Gastrocnemius medialis (tissue), 4 donors: ENCODE measurements at regions not wholly inside any gene's neighbourhood (a gene's known extent, or its start where the extent isn't known, plus 50 kb on each side); places are given as distances from the start of the nearest gene placed in this dataset.

Experiments
- ATAC-seq, 2 donors: fragments of 150-250 bp; one replicate each; pipeline ENCODE4 v1.9.1; 2016
- DNase-seq, 2 donors: peaks; one replicate each; pipeline ENCODE4 v3.0.0-alpha.2; 2019
- H3K27ac ChIP-seq, 4 donors: fragments of 200-600 bp; sonication (generic); 1 replicate in 1 of 4; 2 replicates in 3 of 4; pipeline ENCODE4 v1.5.1; 2016 to 2018; ENCODE audit warnings: mild to moderate bottlenecking in 2 of 4, moderate library complexity in 1 of 4
- H3K27me3 ChIP-seq, 3 donors: fragments of 200-600 bp; sonication (generic) in 2 of 3; 1 replicate in 1 of 3; 2 replicates in 2 of 3; pipeline versions ENCODE4 v1.5.1 to v1.6.0; 2016 to 2019; ENCODE audit warnings: mild to moderate bottlenecking in 1 of 3, moderate library complexity in 1 of 3
- H3K36me3 ChIP-seq, 2 donors: fragments of 200-600 bp; sonication (generic) in 1 of 2; one replicate each; pipeline ENCODE4 v1.5.1; 2017 to 2018
- H3K4me1 ChIP-seq, 2 donors: fragments of 200-600 bp; sonication (generic) in 1 of 2; one replicate each; pipeline ENCODE4 v1.5.1; 2016 to 2017; ENCODE audit warnings: mild to moderate bottlenecking in 2 of 2
- H3K4me3 ChIP-seq, 4 donors: fragments of 200-600 bp; sonication (generic) in 3 of 4; 1 replicate in 1 of 4; 2 replicates in 3 of 4; pipeline ENCODE4 v1.5.1; 2016 to 2019; ENCODE audit warnings: mild to moderate bottlenecking in 2 of 4
- H3K9me3 ChIP-seq, 3 donors: fragments of 200-600 bp; sonication (generic) in 2 of 3; 1 replicate in 1 of 3; 2 replicates in 2 of 3; pipeline ENCODE4 v1.5.1; 2016 to 2019
- POLR2A ChIP-seq, 2 donors: fragments of 450-650 bp; IDR thresholded peaks; one replicate each; pipeline ENCODE4 v1.6.1; 2017; ENCODE audit warnings: antibody characterized with exemption in 2 of 2, mild to moderate bottlenecking in 2 of 2, moderate library complexity in 2 of 2
- in situ Hi-C, 4 donors: fragments of 200-750 bp; cut with MboI; loops; one replicate each; pipeline versions ENCODE4 v1.15.0 to v1.8.0; 2017; ENCODE audit warnings: low sequenced_read_pairs in 4 of 4
- intact Hi-C: fragments of 100-400 bp; cut with DNase I; formaldehyde crosslinking; loops from one replicate; pipeline ENCODE4 v1.15.1; 2023; ENCODE audit warnings: low total_unique reads
- TF ChIP-seq, protein P1 (sequence below), 5 experiments: fragments of 450-650 bp in 3 of 5; fragments of 200-600 bp in 2 of 5; sonication (generic) in 2 of 5; IDR thresholded peaks in 4 of 5; conservative IDR thresholded peaks in 1 of 5; 1 replicate in 4 of 5; 2 replicates in 1 of 5; pipeline ENCODE4 v1.5.1; 2016 to 2019; ENCODE audit warnings: antibody characterized with exemption in 5 of 5, mild to moderate bottlenecking in 3 of 5, moderate library complexity in 3 of 5

DNA sequence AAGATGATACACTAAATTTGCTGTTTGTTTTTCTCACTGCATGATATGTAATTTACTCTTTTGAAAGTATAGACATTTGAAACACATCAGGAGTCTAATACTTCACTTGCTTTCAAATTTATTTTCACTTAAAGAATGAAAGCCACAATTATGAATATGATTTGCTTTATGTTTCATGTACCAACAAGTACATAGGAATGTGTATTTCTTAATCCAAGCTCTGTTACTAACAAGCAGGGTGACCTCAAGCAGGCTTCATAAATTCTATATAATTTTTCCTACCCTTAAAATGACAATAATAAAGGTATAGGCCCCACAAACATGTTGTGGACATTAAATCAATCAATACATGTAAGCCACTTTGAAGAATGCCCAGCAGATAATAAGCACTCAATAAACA is 170.2 kb upstream of the P2RY1 start:
- no peak for TF ChIP-seq POLR2A (IDR thresholded peaks at IDR 0.05)
- TF ChIP-seq, protein P1, sequence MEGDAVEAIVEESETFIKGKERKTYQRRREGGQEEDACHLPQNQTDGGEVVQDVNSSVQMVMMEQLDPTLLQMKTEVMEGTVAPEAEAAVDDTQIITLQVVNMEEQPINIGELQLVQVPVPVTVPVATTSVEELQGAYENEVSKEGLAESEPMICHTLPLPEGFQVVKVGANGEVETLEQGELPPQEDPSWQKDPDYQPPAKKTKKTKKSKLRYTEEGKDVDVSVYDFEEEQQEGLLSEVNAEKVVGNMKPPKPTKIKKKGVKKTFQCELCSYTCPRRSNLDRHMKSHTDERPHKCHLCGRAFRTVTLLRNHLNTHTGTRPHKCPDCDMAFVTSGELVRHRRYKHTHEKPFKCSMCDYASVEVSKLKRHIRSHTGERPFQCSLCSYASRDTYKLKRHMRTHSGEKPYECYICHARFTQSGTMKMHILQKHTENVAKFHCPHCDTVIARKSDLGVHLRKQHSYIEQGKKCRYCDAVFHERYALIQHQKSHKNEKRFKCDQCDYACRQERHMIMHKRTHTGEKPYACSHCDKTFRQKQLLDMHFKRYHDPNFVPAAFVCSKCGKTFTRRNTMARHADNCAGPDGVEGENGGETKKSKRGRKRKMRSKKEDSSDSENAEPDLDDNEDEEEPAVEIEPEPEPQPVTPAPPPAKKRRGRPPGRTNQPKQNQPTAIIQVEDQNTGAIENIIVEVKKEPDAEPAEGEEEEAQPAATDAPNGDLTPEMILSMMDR (IDR thresholded peaks at IDR 0.05 in 4 of 5, conservative IDR thresholded peaks at IDR 0.05 in 1 of 5), result no peak
- in situ Hi-C loops, result no loop called here
- no peak overlapping the region for H3K27ac ChIP-seq
- H3K4me3 ChIP-seq, result no peak overlapping the region
- H3K9me3 ChIP-seq, result no peaks in the 10 kb centered on the region
- ATAC-seq, result no peak
- no peak for DNase-seq
- H3K27me3 ChIP-seq, result no peaks in the 10 kb centered on the region
- intact Hi-C loops, result no loop called here
- no peaks in the 10 kb centered on the region for H3K36me3 ChIP-seq
- no peaks in the 10 kb centered on the region for H3K4me1 ChIP-seq

DNA sequence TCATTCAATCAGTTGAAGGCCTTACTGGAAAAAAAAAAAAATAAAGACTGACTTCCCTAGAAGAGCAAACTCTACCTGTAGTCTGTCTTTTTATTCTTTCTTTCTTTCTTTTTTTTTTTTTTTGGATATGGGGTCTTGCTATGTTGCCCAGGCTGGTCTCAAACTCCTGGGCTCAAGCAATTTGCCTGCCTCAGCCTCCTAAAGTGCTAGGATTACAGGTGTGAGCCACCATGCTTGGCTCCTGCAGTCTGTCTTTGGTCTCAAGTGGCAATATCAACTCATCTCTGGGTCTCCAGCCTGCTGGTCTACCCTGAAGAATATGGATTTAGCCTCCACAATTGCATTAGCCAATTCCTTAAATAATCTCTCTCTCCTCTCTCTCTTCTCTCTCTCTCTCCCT is 167.7 kb upstream of the P2RY1 start:
- intact Hi-C loops, result no loop called here
- TF ChIP-seq POLR2A (IDR thresholded peaks at IDR 0.05), result no peak
- TF ChIP-seq, protein P1 (IDR thresholded peaks at IDR 0.05 in 4 of 5, conservative IDR thresholded peaks at IDR 0.05 in 1 of 5), result no peak

DNA sequence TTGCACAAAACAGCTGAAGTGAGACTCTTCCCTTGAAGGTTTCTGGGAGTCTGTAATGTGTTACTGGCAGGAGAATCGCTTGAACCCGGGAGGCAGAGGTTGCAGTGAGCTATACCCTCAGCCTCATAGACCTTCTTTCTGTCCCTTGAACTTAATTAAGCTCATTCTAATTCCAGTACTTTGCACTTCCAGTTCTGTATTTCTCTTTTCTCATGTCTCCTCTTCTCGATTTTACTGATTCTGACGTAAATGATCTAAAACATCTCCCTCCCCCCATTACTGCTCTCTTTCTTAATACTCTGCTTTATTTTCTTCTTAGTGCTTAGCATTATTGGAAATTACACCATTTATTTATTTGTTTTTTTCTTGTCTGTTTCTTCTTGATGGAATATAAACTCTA is 165.4 kb upstream of the P2RY1 start:
- no peaks in the 10 kb centered on the region for H3K27me3 ChIP-seq
- no peaks in the 10 kb centered on the region for H3K4me1 ChIP-seq
- no peak overlapping the region for H3K4me3 ChIP-seq
- H3K9me3 ChIP-seq, result no peaks in the 10 kb centered on the region
- no peak for TF ChIP-seq POLR2A (IDR thresholded peaks at IDR 0.05)
- TF ChIP-seq, protein P1 (IDR thresholded peaks at IDR 0.05 in 4 of 5, conservative IDR thresholded peaks at IDR 0.05 in 1 of 5), result no peak
- DNase-seq, result no peak
- no peak overlapping the region for H3K27ac ChIP-seq
- no peaks in the 10 kb centered on the region for H3K36me3 ChIP-seq
- intact Hi-C loops (no loop called here), in situ Hi-C loops (no loop called here)
- ATAC-seq, result no peak

More for the DNA sequence above, 167.7 kb upstream of the P2RY1 start:
- Histone ChIP-seq H3K9me3 (no peaks in the 10 kb centered on the region), H3K36me3 (no peaks in the 10 kb centered on the region), H3K4me1 (no peaks in the 10 kb centered on the region), H3K4me3 (no peak overlapping the region), H3K27ac (no peak overlapping the region), H3K27me3 (no peaks in the 10 kb centered on the region)
- in situ Hi-C loops, result no loop called here
- ATAC-seq, result no peak
- DNase-seq, result no peak

DNA sequence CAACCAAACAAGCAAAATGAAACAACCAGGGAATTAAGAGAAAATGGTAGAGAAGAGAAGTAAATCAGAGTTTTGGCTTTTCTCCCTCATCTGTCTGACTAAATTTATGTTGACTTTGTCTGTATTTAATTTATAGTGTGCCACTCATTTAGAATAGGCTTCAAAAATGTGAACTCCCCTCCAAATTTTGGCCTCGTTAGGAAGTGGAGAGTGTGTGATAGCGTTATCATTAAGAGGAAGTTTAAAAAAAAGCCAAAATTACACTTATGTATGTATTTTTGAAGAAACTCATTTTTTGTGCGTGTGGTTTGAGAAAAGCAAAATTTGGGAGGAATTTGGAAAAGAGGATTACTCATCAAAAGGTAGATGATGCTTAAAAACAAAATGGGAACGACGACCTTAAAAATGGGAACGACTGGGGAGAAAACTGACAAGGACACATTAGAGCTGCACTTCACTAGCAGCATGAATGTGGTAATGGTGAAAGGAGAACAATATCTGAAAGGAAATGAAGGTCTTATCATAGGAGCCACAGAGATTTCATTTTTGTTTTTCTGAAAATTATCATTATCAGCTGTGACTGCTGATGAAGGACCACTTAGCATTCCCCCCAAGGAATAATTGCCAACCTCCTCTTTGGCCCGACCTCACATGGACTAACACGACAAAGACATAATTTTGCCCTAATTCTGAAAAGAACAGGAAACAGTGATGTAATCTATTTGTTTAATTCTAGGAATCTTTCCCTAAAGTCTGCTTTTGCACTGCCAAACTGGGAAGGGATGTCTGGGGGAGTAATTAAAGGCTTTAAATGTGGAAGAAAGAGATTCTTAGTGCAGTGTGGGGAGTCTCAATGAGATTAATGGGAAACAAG is 163.2 kb upstream of the P2RY1 start:
- ATAC-seq (no peak), DNase-seq (no peak)
- H3K27ac ChIP-seq, result no peak overlapping the region
- in situ Hi-C loops (no loop called here), intact Hi-C loops (no loop called here)
- H3K4me3 ChIP-seq, result no peak overlapping the region
- TF ChIP-seq, protein P1 (IDR thresholded peaks at IDR 0.05 in 4 of 5, conservative IDR thresholded peaks at IDR 0.05 in 1 of 5), result no peak
- TF ChIP-seq POLR2A (IDR thresholded peaks at IDR 0.05), result no peak
- no peaks in the 10 kb centered on the region for H3K4me1 ChIP-seq
- no peaks in the 10 kb centered on the region for H3K36me3 ChIP-seq
- H3K27me3 ChIP-seq, result no peaks in the 10 kb centered on the region
- H3K9me3 ChIP-seq, result no peaks in the 10 kb centered on the region

DNA sequence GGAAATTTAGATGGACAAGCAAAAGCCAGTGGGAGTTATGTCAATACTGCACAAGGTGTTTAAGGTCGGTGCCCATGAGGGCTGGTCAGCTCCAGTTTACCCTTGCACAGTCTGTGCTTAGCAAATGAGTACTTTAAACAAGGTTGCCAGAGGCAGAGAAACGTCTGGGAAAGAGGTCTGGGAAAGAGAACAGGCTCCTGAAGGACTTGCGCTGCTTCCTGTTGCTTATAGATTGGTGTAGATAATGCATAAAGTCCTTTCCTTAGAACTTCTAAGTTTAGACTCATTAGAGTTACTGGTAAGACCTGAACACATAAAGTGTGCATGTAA is 162.6 kb upstream of the P2RY1 start:
- ATAC-seq (no peak), DNase-seq (no peak)
- in situ Hi-C loops (no loop called here), intact Hi-C loops (no loop called here)
- no peaks in the 10 kb centered on the region for H3K36me3 ChIP-seq
- no peaks in the 10 kb centered on the region for H3K9me3 ChIP-seq
- no peak overlapping the region for H3K27ac ChIP-seq
- no peaks in the 10 kb centered on the region for H3K27me3 ChIP-seq
- no peaks in the 10 kb centered on the region for H3K4me1 ChIP-seq
- no peak for TF ChIP-seq POLR2A (IDR thresholded peaks at IDR 0.05)
- TF ChIP-seq, protein P1 (IDR thresholded peaks at IDR 0.05 in 4 of 5, conservative IDR thresholded peaks at IDR 0.05 in 1 of 5), result no peak
- no peak overlapping the region for H3K4me3 ChIP-seq
